Tongue (tissue), 1 donor: ENCODE measurements at regions not wholly inside any gene's neighbourhood (a gene's known extent, or its start where the extent isn't known, plus 50 kb on each side); places are given as distances from the start of the nearest gene placed in this dataset.

ENCODE experiments used
- DNase-seq: peaks from one replicate; pipeline ENCODE4 v3.0.0-alpha.2; 2015

- no peak for DNase-seq
These were observed 372.6 kb downstream of the SHANK2 start for GRCh38 chr11:70879601-70880285.

- no peak for DNase-seq
These were observed 372.0 kb downstream of the SHANK2 start for GRCh38 chr11:70880416-70880815.

- DNase-seq: no peak
These were observed 370.2 kb downstream of the SHANK2 start for GRCh38 chr11:70881948-70882715.

GRCh38 chr11:70882716-70883085 is 369.7 kb downstream of the SHANK2 start:
- no peak for DNase-seq

GRCh38 chr11:70883323-70883940 is 368.9 kb downstream of the SHANK2 start:
- DNase-seq: no peak

GRCh38 chr11:70883973-70884623 is 368.3 kb downstream of the SHANK2 start:
- DNase-seq: peak; percentile 93

GRCh38 chr11:70885281-70886231 is 366.8 kb downstream of the SHANK2 start:
- DNase-seq: peak; percentile 80

- no peak for DNase-seq
These were observed 366.1 kb downstream of the SHANK2 start for GRCh38 chr11:70886256-70886655.

- DNase-seq: no peak
These were observed 365.5 kb downstream of the SHANK2 start for GRCh38 chr11:70886676-70887541.

GRCh38 chr11:70887542-70887827 is 364.9 kb downstream of the SHANK2 start:
- no peak for DNase-seq

GRCh38 chr11:70888061-70888460 is 364.3 kb downstream of the SHANK2 start:
- DNase-seq: no peak

GRCh38 chr11:70889411-70889810 is 363.0 kb downstream of the SHANK2 start:
- no peak for DNase-seq

- DNase-seq: no peak
These were observed 360.5 kb downstream of the SHANK2 start for GRCh38 chr11:70891844-70892380.

GRCh38 chr11:70892889-70893288 is 359.5 kb downstream of the SHANK2 start:
- no peak for DNase-seq

GRCh38 chr11:70894566-70895365 is 357.6 kb downstream of the SHANK2 start:
- DNase-seq: no peak

- no peak for DNase-seq
These were observed 357.1 kb downstream of the SHANK2 start for GRCh38 chr11:70895366-70895670.

GRCh38 chr11:70897429-70897828 is 354.9 kb downstream of the SHANK2 start:
- no peak for DNase-seq

- DNase-seq: no peak
These were observed 352.8 kb downstream of the SHANK2 start for GRCh38 chr11:70899616-70900015.

- DNase-seq: no peak
These were observed 351.8 kb downstream of the SHANK2 start for GRCh38 chr11:70900540-70900939.

- DNase-seq: no peak
These were observed 350.3 kb downstream of the SHANK2 start for GRCh38 chr11:70901951-70902521.
